ENCODE measurements at regions not wholly inside any gene's neighbourhood (a gene's known extent, or its start where the extent isn't known, plus 50 kb on each side); places are given as distances from the start of the nearest gene placed in this dataset.

GRCh38 chr14:65277027-65277426 lies 135.5 kb upstream of the FUT8 start:
- TF ChIP-seq ZNF318 (CRISPR knock-in tag; IDR thresholded peaks at IDR 0.05) (no peak), ZNF558 (CRISPR knock-in tag; IDR thresholded peaks at IDR 0.05; ENCODE audit: borderline replicate concordance) (no peak), ZNF253 (CRISPR knock-in tag; IDR thresholded peaks at IDR 0.05; ENCODE audit: borderline replicate concordance) (no peak), SMAD1 (CRISPR knock-in tag; IDR thresholded peaks at IDR 0.05; ENCODE audit: borderline replicate concordance, low read depth) (no peak), ZNF598 (CRISPR knock-in tag; IDR thresholded peaks at IDR 0.05; ENCODE audit: borderline replicate concordance) (no peak), RAD21 (CRISPR knock-in tag; IDR thresholded peaks at IDR 0.05) (no peak), FOXJ3 (CRISPR knock-in tag; IDR thresholded peaks at IDR 0.05; ENCODE audit: borderline replicate concordance) (no peak), KDM1A (CRISPR knock-in tag; IDR thresholded peaks at IDR 0.05) (no peak)
